ENCODE measurements at regions not wholly inside any gene's neighbourhood (a gene's known extent, or its start where the extent isn't known, plus 50 kb on each side); places are given as distances from the start of the nearest gene placed in this dataset.
"Not testable (repeated sequence)": the region's sequence is repeated elsewhere in the genome, so short reads cannot be mapped to it uniquely, and the experiment has no call there.

DNA sequence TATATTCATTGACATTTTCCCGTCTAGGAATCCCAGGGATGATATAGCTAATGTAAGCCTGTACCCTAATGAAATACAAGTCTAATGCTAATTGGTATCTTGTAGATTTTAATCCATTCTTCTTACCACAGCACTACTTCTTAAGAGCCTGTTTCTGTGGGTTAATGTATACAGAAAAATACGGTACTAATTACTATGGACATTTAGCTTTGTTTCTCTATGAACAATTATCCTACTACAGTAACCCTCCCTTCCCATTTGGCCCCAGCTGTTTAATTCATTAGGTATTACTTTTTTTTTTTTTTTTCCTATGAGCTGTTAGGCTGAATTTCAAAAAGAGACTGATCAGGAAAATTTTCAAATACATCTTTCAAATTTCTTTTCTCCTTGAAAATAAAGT lies 245.1 kb upstream of the SLC7A11 start:
- DNase-seq: no peak

DNA sequence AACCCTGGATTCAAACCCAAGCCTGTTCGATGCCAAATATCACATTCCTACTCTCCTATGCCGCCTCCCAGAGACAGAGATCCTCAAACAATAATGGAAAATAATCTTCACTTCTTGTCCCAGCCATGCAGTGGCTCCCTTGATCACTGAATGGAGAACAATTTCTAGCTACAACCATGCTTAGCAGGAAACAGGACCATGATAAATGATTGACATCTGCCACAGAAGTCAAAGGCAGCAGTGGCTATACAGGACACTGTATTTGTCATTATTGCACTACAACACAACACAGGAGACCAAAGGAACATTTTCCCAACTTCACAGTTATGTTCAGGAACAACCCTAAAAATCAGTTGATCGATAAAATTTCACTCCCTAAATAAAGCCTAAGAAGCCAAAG lies 243.3 kb upstream of the SLC7A11 start:
- no peak for DNase-seq

DNA sequence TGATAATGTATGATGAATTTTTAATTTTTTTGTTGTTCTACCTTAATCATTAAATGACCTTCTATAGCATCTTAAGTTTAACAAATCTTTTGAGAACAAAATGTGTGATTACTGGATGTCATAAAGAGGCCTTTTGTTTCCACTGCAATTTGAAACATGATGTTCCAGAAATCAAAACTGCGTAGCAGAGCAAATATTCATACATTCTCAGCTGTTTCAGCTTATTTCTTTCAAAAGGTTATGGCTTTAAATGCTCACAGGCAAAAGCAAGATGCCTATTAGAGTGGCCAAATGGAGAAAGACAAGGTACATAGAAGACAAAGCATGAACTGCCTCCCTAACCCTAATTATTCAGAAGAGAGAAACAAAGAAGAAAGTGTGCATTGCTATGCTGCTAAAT lies 233.0 kb upstream of the SLC7A11 start:
- DNase-seq: no peak

DNA sequence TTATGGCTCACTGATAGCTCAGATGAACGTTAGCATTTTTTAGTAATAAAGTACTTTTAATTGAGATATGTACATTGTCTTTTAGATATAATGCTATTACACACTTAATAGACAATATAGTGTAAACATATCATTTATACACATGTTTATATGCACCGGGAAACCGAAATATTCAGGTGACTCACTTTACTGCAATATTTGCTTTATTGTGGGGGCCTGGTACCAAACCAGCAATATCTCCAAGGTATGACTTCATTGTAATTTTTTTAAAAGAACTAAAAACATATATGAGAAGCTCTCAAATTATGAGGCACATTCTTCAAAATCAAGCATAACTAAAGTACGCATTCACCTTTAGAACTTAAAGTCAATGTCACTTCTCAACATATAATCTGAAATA lies 231.2 kb upstream of the SLC7A11 start:
- DNase-seq: no peak

DNA sequence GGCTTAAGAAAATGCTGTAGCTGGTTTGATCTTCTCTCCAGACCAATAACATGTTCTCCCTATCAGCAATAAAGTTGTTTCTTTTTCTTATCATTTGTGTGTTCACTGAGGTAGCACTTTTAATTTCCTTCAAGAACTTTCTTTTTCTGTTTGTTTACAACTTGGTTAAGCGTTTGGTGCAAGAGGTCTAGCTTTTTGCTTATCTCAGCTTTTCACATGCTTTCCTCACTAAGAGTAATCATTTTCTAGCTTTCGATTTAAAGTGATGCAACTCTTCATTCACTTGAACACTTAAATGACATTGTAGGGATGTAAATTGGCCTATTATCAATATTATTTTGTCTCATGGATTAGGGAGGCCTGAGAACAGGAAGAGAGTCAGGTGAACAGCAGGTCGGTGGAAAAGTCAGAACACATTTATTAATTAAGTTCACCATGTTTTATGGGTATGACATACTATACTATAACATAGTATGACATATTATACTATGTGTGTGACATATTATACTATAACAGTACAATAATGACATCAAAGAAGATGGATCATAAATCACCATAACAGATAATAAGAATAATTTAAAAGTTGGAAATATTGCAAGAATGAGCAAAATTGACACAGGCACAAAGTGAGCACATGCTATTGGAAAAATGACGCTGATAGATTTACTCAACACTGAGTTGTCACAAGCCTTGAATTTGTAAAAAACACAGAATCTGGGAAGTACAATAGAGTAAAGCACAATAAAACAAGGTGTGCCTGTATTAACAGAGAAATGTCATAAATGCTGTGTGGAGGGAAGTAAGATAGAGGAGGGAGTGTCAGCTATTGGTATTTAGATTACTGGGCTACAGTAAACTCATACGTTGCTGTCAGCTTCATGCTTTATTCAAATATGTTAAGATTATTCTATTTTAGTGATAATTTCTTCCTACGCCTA lies 218.6 kb upstream of the SLC7A11 start:
- no peak for DNase-seq

DNA sequence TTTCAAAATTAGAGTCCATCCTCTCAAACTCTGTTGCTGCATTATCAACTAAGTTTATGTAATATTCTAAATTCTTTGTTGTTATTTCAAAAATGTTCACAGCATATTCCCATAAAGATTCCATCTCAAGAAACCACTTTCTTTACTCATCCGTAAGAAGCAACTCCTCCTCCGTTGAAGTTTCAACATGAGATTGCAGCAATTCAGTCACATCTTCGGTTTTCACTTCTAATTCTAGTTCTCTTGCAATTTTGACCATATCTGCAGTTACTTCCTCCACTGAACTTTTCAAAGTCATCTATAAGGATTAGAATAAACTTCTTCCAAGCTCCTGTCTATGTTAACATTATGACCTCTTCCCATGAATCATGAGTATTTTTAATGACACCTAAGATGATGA lies 216.6 kb upstream of the SLC7A11 start:
- DNase-seq: no peak

DNA sequence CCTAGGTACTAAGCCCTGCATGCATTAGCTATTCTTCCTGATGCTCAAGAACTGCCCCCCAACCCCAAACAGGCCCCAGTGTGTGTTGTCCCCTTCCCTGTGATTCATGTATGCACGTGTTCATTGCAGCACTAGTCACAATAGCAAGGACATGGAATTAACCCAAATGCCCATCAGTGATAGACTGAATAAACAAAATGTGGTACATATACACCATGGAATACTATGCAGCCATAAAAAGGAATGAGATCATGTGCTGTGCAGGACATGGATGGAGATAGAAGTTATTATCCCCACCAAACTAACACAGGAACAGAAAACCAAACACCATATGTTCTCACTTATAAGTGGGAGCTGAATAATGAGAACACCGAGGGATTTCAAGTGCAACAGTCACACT lies 214.2 kb upstream of the SLC7A11 start:
- DNase-seq: not testable (repeated sequence)

DNA sequence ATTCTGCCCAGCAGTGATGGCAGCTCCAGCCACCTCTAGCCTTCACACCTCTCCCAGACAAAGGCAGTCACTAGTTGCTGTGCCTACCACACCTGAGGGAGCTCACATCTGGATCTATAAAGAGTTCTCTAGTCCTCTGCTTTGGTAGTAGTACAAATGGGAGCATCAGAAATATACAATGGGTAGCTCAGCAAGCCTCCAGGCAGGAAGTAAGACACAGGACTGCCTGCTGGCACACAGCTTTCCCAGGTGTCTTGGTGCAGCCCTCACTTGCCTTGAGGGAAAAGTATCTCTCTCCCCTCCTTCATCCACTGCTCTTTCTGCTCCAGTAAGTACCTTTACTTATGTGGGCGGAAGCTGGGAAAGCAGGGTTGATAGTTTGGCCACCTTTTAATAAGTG lies 212.9 kb upstream of the SLC7A11 start:
- DNase-seq: no peak

DNA sequence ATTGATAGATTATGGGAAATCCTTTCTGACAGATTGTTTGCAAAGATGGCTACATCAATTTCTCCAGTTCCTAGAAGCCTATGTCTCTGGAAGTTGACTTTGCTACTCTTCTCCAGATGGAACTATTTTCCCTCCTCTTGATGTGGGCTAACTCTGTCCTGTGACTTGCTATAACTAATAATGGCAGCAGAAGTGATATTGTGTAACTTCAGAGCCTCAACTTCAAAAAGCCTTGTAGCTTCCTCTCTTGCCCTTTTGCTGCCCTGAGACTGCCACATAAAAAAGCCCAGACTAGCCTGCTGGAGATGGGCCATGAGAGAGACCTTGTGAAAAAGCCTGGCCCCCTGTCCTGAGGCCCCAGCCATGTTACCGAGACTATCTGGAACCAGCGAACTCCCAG lies 210.7 kb upstream of the SLC7A11 start:
- no peak for DNase-seq

DNA sequence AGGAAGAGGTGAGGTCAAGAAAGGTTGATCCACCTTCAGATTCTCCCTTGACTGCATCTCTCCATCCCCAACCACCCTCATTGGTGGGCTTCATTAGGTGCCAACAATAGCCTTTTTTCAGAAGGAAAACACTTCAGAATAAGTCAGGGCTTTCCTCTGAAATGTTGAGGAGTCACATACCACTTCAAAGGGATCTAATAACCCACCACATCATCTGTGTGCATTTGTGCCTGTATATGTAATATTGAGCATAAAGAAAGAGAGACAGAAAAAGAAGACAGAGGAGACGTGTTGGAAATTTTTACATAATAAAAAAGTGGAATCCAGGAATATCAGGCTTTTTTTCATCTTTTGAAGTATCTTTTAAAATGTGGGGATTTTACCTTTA lies 209.1 kb upstream of the SLC7A11 start:
- no peak for DNase-seq

DNA sequence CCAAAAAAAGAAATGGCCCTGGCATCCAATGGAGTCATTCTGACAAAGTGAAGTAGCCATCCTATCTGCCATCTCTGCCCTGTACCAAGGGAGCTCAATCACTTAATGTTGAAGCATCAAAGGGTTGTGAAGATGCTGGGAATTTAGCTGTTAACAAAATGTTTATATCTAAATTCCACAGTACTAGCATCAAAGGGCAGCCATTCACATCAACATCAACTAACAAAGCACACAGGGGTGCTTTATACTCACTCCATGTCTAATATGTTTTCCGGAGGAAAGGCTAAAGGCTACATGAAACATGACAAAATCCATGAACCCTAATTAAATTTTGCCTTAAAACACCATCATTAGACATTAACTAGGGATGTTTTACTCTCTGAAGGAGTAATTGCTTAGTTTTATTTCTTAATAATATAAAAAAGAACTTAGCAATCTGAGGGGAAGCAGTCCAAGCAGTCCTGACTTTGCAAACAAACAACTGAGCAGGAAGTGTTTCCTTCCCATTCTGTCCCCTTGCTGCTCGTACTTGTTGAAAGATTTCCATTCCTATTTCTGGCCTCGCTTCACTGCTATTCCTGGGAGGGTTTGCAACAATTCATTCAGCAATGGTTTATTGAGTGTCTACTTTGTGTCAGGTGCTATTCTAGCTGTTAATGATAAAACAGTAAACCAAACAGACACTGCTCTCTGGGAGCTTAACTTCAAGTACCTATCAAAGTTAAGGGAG lies 208.6 kb upstream of the SLC7A11 start:
- no peak for DNase-seq

DNA sequence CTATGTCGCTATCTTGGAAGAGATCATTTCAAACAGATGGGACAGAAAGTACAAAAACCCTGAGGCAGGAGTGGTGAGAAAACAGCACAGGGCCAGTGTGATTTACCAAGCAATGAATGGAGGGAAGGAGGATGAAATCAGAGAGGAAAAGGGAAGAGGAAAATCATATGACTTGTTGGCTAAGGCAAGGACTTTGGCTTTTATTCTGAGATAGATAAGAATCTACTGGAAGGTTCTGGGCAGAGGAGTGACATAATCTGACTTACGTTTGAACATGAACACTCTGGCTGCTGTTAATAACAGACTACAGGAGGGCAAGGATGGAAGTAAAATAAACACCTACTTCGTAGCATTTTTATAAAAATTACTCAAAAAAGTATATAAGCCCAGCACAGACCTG lies 207.8 kb upstream of the SLC7A11 start:
- DNase-seq: no peak

DNA sequence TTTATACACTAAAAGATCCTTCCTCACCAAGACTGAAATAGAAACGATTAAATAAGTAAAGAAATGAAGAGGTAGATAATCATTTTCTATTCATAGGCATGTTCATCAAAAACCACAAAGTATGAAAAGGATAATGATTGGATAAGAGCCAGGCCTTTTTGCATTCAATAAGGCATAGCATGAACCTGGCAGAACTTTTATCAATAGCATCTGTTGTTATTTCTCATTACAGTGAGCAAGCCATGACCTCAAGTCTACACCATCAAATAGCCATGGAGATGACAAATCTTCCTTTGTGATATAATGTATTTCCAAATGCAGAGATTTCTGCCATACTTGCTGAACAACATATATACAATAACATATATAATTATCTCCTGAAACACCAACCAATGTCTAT lies 206.0 kb upstream of the SLC7A11 start:
- peak; percentile 14 for DNase-seq

DNA sequence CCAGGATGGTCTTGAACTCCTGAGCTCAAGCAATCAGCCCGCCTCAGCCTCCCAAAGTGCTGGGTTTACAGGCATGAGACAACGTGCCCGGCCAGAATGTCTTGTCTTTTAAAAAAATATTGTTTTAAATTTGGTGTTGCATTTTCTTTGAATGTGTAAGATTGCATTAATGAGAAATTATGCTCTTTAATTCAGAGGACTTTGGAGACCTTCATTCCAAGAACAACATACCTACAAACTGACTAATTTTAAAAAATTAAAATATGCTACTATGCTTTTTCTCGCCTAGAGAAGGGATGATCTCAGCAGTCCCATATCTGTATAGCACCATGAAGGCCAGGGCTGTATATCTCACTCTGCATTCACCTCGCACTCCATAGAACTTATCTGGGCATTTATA lies 204.3 kb upstream of the SLC7A11 start:
- DNase-seq: no peak

DNA sequence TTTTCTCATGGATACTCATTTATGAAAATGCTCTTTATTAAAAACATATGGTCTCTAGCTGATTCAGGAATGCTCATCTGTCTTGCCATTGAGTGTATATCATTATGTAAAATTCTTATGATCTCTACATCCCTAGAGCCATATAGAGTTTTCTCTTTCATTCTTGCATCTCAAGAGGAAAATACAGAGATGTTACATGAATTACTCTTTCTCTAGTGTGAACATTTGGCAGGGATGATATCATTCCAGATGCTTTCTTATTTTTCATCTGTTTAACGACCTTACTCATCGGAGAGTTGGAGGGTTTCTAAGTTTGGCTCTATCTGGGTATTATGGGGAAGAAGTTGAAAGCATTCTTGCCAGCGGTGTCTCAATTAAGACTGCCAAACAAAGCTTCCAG lies 202.9 kb upstream of the SLC7A11 start:
- DNase-seq: no peak

DNA sequence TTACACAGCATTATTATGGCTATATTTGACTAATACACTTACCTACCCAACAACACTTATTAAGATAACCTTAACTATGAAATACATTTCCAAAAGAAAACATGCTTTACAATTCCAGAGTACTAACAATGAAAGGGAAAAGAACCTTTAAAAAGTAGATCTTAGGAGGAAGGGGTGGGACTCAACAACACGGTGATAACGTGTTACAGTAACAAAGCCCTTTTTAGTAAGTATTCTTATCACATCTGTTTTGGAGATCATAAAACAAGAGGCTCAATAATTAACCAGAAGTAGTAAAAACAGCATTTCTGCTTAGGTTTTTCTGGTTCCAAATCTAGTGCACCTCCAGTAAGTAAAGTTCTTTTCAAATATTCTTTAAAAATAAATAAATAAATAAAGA lies 202.1 kb upstream of the SLC7A11 start:
- no peak for DNase-seq

DNA sequence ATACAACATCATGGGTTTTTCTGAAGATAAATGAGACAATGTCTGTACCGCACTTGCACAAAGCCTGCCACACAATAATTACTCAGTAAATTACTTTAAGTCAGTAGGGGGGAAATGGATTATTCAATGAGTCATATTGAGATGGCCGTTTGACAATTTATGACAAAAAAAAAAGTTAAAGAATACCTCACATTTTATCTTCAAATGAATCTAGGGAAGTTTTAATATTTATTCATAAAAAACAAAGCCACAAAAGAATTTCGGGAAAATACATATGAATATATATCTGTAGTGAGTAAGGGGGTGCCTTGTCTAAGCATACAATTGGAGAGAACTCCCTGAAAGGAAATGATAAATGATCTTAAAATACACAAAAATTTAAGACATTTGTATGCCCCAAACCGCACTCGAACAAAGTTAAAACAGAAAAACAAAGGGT lies 197.0 kb upstream of the SLC7A11 start:
- no peak for DNase-seq

DNA sequence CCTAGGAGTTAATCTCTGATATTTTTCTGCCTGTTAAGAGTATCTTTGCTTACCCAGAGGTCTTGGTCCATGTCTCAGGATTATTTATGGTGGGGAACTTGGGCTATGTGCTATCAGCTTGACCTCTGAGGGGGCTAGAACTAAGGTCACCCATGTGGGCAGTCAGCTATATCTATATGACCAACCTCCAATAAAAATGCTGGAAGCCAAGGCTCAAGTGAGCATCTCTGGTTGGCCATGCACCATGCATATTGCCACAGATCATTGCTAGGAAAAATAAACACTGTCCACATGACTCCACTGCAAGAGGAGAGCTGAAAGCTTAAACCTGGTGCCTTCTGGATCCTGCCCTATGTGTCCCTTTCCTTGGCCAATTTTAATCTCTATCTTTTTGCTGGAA lies 196.5 kb upstream of the SLC7A11 start:
- no peak for DNase-seq

DNA sequence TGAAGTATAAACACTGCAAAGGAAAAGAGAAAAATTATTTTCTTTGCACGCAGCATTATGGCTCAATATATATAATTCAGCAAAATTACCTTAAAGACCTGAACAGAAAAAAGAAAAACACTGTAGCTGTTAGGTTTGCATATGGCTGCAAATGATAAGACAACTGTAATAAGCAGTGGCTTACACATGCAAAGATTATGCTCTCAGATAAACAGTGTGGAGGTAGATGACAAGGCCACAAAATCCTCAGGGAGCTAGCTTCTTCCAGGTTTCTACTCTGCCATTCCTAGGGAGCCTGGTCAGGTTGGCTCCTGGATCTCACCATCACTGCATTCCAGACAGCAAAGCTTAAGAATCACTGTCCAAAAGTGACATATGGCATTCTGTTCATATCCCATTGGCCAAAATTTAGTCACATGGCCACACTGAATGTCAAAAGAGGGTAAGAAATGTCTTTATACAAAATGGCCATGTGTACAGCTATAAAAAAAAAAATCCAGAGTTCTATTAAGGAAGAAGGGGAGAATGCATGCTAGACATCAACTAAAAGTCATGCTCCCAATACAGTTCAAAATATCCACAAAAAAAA lies 195.2 kb upstream of the SLC7A11 start:
- DNase-seq: no peak

DNA sequence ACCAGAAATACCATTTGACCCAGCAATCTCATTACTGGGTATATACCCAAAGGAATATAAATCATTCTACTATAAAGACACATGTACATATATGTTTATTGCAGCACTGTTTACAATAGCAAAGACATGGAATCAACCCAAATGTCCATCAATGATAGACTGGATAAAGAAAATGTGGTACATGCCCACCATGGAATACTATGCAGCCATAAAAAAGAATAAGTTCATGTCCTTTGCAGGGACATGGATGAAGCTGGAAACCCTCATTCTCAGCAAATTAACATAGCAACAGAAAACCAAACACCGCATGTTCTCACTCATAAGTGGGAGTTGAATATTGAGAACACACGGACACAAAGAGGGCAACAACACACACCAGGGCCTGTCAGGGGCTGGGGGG lies 193.6 kb upstream of the SLC7A11 start:
- not testable (repeated sequence) for DNase-seq

DNA sequence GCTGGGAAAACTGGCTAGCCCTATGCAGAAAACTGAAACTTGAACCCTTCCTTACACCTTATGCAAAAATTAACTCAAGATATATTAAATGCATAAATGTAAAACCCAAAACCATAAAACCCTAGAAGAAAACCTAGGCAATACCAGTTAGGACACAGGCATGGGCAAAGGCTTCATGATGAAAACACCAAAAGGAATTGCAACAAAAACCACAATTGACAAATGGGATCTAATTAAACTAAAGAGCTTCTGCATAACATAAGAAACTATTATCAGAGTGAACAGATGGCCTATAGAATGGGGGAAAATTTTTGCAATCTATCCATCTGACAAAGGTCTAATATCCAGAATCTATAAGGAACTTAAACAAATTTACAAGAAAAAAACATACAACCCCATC lies 192.9 kb upstream of the SLC7A11 start:
- not testable (repeated sequence) for DNase-seq

DNA sequence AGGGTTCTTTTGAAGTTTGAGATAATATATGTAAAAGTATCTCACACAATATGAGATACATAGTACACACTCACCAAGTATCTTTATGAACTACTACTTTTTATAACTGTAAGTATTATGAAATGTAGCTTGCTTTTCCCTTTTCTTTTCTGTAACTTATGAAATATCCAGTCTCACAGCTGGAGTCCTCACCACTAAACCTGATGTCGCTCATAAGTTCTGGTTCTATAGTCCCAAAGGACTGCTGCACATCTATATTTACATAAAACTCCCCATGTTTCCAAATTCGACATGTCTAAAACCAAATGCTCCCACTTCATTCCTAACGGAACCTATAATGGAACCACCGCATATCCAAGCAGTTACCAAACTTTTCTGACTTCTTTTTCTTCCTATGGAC lies 186.5 kb upstream of the SLC7A11 start:
- no peak for DNase-seq

DNA sequence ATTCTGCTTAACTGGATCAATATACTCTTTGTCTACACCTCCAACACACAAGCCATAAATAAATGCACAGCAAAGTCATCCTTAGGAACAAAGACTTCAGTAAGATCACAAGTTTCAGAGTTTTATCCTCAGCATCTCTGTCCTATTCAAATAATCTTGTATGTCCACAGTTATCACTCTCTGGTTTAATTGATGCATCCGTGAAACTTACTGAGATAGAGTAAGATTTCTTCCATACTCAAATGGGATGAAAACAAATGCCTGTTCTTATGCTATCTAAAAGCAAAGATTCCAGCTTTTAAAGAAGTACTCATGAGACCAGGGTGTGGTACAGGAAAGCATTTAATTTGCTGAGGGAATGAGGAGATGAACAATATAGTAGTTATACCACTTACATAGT lies 184.6 kb upstream of the SLC7A11 start:
- no peak for DNase-seq

DNA sequence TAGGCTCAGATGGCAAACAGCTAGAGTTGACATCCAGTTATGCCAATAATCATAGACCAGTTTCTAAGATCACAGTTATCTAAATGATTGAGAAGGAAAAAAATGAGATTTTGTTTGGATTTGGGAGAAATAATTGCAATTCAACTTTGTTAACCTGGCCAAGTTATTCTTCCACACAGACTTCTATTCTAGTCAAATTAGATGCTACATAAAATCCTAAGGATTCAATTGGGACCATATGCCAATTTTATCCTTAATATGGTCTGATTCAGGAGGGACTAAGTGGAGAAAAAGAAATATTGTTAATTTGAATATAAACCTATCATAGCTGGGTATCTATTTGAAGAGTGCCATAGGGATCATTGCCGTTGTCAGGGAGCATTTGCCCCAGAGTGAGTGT lies 178.3 kb upstream of the SLC7A11 start:
- no peak for DNase-seq
